GM21447 (cell line): ENCODE measurements at regions not wholly inside any gene's neighbourhood (a gene's known extent, or its start where the extent isn't known, plus 50 kb on each side); places are given as distances from the start of the nearest gene placed in this dataset.

ENCODE experiments used
- ATAC-seq: cut with Tn5 transposase; IDR thresholded peaks from one replicate; pipeline ENCODE4 v1.9.1; 2021; ENCODE audit not compliant: unreplicated experiment

DNA sequence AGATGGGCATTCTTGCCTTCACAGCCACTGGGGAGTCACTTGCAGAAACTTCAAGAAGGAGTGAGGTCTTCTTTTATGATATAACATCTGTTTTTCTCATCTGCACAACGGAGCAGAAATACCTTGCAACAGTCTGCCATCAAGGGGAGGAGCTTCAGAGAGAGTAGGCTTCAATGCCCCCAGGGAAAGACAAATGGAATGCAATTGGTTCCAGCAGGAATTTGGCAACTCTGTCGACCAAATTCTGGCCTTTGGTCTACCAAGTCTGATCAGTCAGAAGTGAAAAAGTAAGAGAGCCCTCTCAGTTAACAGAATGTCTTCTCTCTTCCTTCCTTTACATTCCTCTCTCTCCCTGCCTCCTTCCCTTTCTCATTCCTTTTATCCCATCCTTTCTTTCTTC lies 229.3 kb downstream of the IDS start:
- ATAC-seq = no peak

DNA sequence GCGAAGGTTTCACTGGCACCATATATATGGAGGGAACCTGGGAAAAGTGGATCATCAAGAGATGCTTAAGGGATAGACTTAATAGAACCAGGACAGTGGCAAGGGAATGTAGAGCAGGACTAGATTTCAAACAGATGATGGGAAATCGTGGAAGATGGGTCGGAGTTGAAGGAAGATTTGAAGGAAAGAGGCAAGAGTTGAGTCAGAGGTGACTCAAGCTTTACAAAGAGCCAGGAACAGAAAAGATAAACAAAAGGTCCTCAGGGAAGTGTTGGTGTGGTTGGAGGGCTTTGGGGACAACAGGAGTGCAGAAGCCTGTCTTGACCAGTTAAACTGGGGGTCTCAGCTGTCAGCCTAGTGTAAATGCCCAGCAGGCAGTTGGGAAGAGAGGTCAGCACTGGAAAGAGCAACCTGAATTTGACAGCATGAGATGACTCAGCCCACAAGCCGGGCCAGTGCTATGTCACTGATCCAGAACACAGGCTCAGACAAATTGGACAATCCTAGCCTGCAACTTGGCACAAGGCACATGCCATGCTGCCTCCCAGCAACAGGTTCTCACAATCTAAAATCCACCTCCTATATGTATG lies 230.5 kb downstream of the IDS start:
- no peak for ATAC-seq

- ATAC-seq = no peak
Measured at GRCh38 chrX:149272690-149273463, 232.2 kb downstream of the IDS start.

- no peak for ATAC-seq
Measured at GRCh38 chrX:149267878-149268813, 237.0 kb downstream of the IDS start.

DNA sequence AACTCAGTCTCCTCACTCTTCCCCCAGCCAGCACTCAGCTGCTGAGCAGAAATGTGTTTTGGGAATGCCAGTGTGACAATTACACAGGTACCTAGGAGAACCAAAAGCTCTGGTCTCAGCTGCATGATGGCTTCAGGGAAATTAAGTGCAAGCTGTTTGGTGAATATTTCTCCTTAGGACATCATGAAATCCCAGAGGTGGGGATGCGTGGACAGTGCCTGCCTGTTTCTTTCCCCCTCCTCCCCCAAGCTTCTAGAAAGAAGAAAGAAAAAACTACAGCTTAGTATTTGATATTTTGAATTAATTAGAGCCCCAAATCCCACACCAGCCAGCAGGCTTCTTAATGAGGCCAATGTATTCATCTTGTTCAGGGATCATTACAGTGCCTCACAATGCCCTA lies 243.0 kb downstream of the IDS start:
- ATAC-seq = no peak

DNA sequence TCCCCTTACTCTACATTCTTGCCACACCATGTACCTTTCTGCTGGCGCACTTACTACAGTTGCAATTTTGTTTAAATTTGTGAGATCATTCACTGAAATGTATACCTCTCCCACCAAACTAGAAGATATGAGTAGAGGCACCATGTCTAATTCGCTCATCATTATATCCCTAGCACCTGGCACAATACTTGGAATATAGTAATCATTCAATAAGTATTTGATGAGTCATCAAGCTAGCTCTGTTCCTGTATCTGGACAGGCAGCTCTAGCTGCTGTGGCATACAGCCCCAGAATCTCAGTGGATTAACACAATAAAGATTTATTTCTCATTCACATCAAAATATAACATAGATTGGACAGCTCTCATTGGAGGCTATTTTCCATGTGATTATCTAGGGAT lies 245.9 kb downstream of the IDS start:
- ATAC-seq = no peak

DNA sequence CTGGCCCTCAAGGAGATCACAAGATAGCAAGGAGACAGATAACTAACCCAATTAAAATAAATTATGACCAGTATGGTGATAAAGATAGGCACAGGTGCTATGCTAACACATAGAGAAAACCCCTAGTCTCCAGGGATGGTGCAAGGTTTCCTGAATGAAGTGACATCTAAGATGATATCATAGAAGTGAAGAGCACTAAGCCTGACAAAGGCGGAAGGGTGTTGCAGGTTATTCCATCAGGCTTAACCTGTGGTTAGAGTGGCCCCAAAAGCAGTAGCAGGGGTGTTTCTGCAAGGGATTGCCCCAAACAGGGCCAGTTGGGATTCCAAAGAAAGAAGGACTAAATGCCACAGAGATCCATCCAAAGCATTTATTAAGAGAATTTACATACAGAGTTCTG lies 249.2 kb downstream of the IDS start:
- ATAC-seq = no peak

GRCh38 chrX:149248073-149248625 lies 257.0 kb downstream of the IDS start:
- no peak for ATAC-seq

DNA sequence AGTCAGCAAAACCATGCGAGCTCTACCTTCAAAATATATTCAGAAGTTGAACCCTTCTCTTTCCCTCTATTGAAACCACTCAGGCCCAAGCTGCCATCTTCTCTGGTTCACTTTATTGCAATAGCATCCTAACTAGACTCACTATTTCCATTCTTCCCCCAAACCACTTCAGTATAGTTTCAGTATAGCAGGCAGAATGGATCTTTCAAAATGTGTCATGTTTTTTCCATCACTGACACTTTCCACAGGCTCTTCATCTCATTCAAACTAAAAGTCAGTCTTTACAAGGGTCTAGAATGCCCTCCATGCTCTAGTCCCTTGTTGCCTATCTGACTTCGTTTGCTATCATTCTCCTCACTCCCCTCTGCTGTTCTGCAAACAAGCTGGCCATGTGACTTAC lies 274.4 kb downstream of the IDS start:
- ATAC-seq = no peak

DNA sequence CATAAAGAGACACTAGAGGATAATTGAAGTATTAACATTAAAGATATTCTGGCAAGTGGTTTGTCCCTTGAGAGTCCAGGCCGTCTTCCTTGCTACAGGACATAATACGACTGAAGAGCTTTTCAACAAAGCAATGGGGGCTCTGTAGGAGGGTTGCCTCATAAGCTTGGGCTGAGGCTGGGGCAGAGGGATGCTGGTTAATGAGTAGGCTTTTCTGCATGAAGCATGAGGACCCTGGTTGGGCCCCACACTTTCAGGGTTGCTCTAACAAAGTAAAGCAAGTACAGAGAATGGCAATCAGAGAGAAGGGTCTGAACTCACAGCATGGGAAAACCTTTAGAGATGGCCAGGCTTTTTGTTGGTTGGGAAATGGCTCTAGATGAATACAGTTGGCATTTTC lies 281.3 kb downstream of the IDS start:
- no peak for ATAC-seq

- no peak for ATAC-seq
Measured at GRCh38 chrX:149222040-149222439, 283.1 kb downstream of the IDS start.

DNA sequence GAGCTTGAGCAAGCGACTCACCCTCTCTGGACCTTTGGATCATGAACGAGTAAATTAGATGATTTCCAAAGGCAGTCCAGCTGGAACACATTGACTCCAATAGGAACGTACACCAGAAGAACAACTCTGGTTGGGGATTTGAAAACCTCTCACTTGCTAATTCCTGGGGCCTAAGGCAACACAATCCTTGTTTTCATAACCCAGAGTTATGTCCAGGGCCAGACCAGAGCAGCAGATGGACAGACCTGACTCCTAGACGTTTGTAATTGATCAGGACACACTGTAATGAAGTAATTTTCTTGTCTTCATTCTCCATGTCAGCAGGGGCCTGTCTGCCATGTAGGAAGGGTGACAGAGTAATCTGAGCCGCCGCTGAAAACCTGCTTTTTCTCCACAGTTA lies 283.9 kb downstream of the IDS start:
- no peak for ATAC-seq

- ATAC-seq = no peak
Measured at GRCh38 chrX:149213264-149213663, 291.8 kb downstream of the IDS start.

DNA sequence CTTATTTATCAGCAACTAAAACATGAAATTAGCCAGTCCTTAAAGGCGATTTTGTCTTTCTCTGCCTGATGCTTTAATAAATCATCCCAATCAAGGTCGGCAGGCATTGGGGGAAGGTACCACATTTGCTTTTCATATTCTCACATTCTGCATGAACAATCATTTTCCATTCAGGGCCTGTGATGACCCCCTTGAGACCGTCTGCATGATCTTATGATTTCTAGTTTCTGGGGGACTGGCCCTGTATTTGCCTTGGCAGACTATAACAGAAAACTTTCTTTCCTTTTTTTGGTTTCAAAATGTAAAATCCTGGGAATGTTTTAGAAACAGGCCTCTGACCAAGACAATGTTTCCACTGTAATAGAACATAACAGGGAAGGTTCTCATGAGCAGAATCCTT lies 296.8 kb downstream of the IDS start:
- no peak for ATAC-seq

DNA sequence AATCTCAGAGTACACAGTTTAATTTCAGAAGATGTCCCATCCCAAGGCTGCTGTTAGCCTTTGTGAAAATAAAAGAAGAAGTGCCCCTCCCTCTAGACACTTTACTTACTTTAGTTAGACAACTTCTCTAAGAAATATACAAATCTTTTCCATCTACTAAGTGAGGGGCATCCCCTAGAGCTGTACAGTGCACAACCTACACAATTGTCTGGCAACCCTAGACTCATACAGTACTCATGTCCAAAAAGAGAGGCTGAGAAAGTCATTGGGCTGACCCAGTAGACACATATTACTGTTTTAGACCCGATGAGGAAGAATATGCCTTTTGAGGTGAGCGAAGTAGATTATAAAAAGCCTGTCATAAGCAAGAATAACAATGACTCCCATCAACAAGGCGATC lies 297.6 kb downstream of the IDS start:
- no peak for ATAC-seq

GRCh38 chrX:149205937-149206336 lies 299.2 kb downstream of the IDS start:
- ATAC-seq = no peak

DNA sequence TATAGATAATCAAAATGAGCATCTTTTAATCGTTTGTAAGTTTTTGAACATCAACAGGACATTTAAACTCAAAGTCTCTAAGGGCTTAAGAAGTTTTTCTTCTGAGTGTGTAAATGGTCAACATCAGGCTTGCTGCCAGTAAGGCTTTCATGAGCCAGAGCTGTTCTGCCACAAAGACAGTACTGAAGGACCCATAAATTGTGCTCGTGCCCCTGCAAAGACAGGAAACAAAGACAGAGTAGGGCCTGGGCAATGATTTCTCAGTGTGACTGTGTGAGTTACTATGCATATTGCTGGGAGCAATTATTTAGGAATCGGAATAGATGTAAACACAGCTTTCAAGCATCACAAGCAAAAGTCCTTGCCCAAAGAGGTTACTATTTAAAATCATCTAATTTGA lies 300.0 kb downstream of the IDS start:
- no peak for ATAC-seq

DNA sequence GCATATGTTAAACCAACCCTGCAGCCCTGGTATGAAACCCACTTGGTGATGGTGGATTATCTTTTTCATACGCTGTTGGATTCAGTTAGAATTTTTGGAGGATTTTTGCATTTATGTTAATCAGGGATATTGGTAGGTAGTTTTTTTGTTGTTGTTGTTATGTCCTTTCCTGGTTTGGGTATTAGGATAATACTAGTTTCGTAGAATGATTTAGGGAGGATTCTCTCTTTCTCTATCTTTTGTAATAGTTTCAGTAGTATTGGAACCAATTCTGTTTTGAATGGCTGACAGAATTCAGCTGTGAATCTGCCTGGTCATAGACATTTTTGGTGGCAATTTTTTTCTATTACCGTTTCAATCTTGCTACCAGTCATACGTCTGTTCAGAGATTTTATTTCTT lies 305.4 kb downstream of the IDS start:
- no peak for ATAC-seq

DNA sequence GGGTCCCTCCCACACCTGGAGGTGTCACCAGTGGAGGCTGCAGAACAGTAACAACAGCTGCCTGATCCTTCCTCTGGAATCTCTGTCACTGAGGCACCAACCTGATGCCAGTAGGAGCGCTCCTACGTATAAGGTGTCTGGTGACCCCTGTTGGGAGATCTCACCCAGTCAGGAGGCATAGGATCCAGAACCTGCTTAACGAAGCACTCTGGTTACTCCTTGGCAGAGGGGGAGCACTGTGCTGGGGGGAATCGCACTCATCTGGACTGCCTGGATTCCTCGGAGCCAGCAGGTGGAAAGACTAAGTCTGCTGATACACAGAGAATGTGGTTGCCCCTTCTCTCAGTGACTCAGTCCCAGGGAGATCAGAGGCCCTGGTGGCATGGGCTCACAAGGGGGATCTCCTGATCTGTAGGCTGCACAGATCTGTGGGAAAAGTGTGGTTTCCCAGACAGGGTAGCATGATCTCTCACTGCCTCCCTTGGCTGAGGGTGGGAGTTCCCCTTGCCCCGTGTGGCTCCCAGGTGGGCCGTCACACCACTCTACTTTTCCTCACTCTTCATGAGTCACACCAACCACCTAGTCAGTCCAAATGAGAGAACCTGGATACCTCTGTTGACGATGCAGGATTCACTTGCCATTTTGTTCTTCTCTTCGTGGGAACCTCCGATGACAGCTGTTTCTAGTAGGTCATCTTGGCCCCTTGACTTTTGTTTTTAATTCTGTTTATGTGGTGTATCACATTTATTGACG lies 305.9 kb downstream of the IDS start:
- peak; percentile 57 for ATAC-seq

DNA sequence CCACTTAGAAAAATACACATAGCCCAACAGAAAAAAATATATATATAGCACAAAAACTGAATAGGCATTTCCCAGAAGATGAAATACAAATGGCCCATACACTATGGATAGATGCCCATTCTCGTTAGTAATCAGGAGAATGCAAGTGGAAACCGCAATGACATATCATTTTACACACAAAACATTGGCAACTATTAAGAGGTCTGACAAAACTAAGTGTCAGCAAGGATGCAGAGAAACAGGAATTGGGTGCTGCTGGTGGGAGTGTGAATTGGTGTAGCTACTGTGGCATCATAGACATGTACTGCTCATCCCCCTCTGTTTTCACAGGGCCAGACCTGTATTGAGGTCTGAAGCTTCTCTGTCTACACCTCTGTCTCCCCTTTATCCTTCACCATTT lies 320.0 kb downstream of the IDS start:
- ATAC-seq = no peak
